Posterior cingulate gyrus (tissue), 11 donors: ENCODE measurements at regions not wholly inside any gene's neighbourhood (a gene's known extent, or its start where the extent isn't known, plus 50 kb on each side); places are given as distances from the start of the nearest gene placed in this dataset.
A peak's percentile ranks its signal among the peaks of the same experiment; 100 is the strongest.

Experiments
- DNase-seq, 10 donors: peaks; one replicate each; pipeline versions ENCODE4 v3.0.0 to v3.0.0-alpha.2; 2020 to 2021; ENCODE audit warnings: mixed read lengths in 3 of 10
- intact Hi-C: fragments of 100-400 bp; cut with DNase I; formaldehyde crosslinking; loops from one replicate; pipeline ENCODE4 v1.15.1; 2023

GRCh38 chr10:91163869-91164474 is 56.5 kb upstream of the PCGF5 start:
- intact Hi-C loops = loop anchor here (2.0 kb wide), 3 partner anchors 57 to 157 kb away; partner anchors contain the start of gene PCGF5
- DNase-seq = peak in 9 of 10 donors; percentile 32 to 94 (median 46)

- intact Hi-C loops = no loop called here
- no peak for DNase-seq
Observed at GRCh38 chr10:91164520-91165065, 55.9 kb upstream of the PCGF5 start.

GRCh38 chr10:91167406-91167805 is 53.1 kb upstream of the PCGF5 start:
- DNase-seq = no peak
- intact Hi-C loops = no loop called here

GRCh38 chr10:91170418-91170817 is 50.0 kb upstream of the PCGF5 start:
- intact Hi-C loops = no loop called here
- no peak for DNase-seq
